ENCODE measurements at regions not wholly inside any gene's neighbourhood (a gene's known extent, or its start where the extent isn't known, plus 50 kb on each side); places are given as distances from the start of the nearest gene placed in this dataset.

DNA sequence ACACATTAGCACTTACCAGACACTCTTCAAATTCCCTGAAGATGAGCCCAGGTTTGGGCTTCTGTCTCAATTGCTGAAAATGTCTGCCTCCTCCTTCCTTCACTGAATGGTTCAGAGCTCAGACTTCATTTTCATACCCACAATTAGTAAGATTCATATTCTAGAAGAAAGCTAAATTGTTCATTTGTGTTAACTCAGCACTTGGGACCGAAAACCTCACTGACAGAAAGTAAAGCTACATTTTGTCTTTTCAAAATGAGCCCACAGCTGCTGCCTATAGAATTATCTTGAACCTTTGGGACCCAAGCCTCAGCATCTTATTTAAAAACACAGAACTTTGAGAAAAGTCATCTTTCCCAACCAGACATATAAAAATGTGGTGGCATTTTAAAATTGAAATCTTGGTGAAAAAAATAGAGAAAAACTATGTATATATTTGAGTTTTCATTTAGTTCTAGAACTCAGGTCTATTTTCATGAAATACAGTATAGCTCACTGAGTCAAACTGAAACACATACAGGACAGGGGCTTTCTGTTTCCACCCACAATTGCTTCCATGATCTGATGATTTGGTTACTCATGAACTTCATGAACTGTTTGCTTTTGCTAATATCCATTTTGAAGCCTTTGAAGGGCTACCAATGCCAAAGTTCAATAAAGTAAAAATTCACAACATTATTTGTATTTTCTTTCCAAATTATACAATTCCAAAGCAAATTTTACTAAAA is 119.1 kb upstream of the PFKP start:
- TF ChIP-seq CTCF (IDR thresholded peaks at IDR 0.05), result no peak
- no peak for TF ChIP-seq EZH2 (IDR thresholded peaks at IDR 0.05; ENCODE audit: borderline replicate concordance, insufficient read depth, low read depth, low read length, poor library complexity, severe bottlenecking)

All from B cell (primary cell).